ENCODE measurements at regions not wholly inside any gene's neighbourhood (a gene's known extent, or its start where the extent isn't known, plus 50 kb on each side); places are given as distances from the start of the nearest gene placed in this dataset.

DNA sequence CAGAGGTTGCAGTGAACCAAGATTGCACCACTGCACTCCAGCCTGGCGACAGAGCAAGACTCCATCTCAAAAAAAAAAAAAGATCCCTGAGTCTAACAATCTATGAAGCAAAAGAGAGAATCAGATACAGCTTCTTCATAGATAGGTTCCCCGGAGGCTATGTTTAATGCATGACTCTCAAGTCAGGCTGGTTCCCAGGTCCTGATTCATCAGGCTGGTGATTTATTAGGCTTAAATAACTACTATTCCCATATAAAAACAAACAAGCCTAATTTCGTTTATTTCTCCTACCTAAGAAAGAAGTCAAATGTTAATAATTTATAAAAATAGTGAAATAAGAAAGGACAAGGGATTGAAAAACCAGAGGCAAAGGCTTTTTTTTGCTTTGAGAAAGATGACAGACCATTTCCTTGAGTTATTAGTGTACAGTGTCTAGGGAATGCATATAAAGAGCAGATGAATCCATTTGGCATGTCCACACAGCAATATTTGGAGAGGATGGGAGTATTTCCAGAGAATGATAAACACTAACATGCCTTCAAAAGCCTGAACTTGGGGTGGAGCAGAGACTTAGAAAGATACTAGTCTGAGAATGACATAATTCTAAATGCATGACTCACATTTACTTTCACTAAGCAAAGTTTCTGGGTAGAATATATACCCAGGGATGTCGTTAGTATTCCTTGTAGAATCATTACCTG lies 115.3 kb downstream of the NREP start:
- Mint-ChIP-seq H3K4me1 (ENCODE audit: low read depth) (peaks cover 9% of the 10 kb centered on the region), H3K9me3 (ENCODE audit: low read depth) (peaks cover 23% of the 10 kb centered on the region), H3K27me3 (ENCODE audit: low read depth) (no peaks in the 10 kb centered on the region), H3K36me3 (ENCODE audit: low read depth) (peaks cover 10% of the 10 kb centered on the region), H3K27ac (ENCODE audit: unreplicated experiment) (no peak overlapping the region), H3K4me3 (ENCODE audit: unreplicated experiment) (no peak overlapping the region)
- TF ChIP-seq, protein P1, sequence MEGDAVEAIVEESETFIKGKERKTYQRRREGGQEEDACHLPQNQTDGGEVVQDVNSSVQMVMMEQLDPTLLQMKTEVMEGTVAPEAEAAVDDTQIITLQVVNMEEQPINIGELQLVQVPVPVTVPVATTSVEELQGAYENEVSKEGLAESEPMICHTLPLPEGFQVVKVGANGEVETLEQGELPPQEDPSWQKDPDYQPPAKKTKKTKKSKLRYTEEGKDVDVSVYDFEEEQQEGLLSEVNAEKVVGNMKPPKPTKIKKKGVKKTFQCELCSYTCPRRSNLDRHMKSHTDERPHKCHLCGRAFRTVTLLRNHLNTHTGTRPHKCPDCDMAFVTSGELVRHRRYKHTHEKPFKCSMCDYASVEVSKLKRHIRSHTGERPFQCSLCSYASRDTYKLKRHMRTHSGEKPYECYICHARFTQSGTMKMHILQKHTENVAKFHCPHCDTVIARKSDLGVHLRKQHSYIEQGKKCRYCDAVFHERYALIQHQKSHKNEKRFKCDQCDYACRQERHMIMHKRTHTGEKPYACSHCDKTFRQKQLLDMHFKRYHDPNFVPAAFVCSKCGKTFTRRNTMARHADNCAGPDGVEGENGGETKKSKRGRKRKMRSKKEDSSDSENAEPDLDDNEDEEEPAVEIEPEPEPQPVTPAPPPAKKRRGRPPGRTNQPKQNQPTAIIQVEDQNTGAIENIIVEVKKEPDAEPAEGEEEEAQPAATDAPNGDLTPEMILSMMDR (IDR thresholded peaks at IDR 0.05): no peak
- no peak for DNase-seq (ENCODE audit: low spot score)

DNA sequence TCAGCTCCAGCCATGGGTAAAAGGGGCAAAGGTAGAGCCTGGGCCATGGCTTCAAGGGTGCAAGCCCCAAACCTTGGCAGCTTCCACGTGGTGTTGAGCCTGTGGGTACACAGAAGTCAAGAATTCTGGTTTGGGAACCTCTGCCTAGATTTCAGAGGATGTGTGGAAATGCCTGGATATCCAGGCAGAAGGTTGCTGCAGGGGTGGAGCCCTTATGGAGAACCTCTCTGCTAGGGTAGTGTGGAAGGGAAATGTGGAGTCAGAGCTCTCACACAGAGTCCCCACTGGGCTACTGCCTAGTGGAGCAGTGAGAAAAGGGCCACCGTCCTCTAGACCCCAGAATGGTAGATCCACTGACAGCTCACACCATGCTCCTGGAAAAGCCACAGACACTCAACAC lies 117.1 kb downstream of the NREP start:
- TF ChIP-seq, protein P1 (IDR thresholded peaks at IDR 0.05): no peak
- Mint-ChIP-seq H3K9me3 (ENCODE audit: low read depth) (peaks cover 23% of the 10 kb centered on the region), H3K27me3 (ENCODE audit: low read depth) (no peaks in the 10 kb centered on the region), H3K36me3 (ENCODE audit: low read depth) (peaks cover 8% of the 10 kb centered on the region), H3K27ac (ENCODE audit: unreplicated experiment) (no peak overlapping the region), H3K4me1 (ENCODE audit: low read depth) (peaks cover 19% of the 10 kb centered on the region), H3K4me3 (ENCODE audit: unreplicated experiment) (no peak overlapping the region)
- no peak for DNase-seq (ENCODE audit: low spot score)

DNA sequence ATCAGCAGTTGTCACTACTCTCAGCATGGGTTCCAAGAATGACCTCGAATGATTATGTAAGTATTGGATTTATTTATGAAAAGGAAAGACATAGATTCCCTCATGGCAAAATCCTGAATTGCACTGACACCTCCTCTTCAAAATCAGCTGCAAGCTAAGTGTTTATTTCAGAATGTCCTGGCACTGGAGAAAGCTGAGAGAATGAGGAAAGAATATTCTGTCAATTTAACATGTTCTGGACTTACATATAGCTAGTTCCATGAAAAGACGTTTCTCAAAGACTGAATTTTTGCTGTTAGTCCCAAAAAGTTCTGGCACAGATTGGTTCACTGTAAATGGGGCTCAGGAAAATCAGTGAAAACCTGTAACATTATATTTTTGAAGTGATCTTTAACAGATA lies 120.3 kb downstream of the NREP start:
- no peak overlapping the region for H3K27ac Mint-ChIP-seq (ENCODE audit: unreplicated experiment)

DNA sequence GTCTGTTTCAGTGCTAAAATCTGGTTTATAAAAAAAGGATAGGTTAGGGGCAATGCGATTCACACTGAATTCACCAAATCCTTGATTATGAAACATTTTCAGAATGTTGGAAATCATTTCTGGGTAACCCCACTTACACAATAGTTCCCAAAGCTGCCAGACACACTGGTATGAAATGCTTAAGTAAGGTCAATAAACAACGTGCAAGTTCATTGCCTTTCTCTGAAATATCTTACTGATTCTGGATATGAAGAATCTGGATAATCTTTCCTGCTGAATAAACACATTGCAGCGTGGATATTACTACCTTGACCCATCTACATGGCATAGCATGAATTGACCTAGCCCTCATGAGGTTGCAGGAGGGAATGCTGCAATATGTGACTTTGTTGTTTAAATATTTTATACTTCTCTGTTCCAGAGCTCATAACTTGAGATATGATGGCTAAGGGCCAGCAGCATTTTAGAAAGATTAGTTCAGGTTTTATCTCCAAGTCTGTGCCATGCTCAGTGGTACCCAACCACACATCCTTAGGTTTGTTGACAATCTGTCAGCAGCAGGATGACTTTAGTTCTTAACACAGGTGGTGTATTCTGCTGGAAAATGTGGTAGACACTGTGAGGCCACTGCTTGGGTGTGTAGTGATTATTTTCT lies 121.0 kb downstream of the NREP start:
- no peaks in the 10 kb centered on the region for H3K27me3 Mint-ChIP-seq (ENCODE audit: low read depth)
- TF ChIP-seq, protein P1 (IDR thresholded peaks at IDR 0.05): no peak
- peaks cover 10% of the 10 kb centered on the region for H3K4me1 Mint-ChIP-seq (ENCODE audit: low read depth)
- H3K4me3 Mint-ChIP-seq (ENCODE audit: unreplicated experiment): no peak overlapping the region
- H3K27ac Mint-ChIP-seq (ENCODE audit: unreplicated experiment): no peak overlapping the region
- DNase-seq (ENCODE audit: low spot score): no peak
- peaks cover 8% of the 10 kb centered on the region for H3K36me3 Mint-ChIP-seq (ENCODE audit: low read depth)
- peaks cover 23% of the 10 kb centered on the region for H3K9me3 Mint-ChIP-seq (ENCODE audit: low read depth)

More for the DNA sequence above, 120.3 kb downstream of the NREP start:
- no peak overlapping the region for H3K4me3 Mint-ChIP-seq (ENCODE audit: unreplicated experiment)
- H3K4me1 Mint-ChIP-seq (ENCODE audit: low read depth): peaks cover 14% of the 10 kb centered on the region
- H3K27me3 Mint-ChIP-seq (ENCODE audit: low read depth): no peaks in the 10 kb centered on the region
- H3K9me3 Mint-ChIP-seq (ENCODE audit: low read depth): peaks cover 23% of the 10 kb centered on the region
- no peak for DNase-seq (ENCODE audit: low spot score)
- peaks cover 8% of the 10 kb centered on the region for H3K36me3 Mint-ChIP-seq (ENCODE audit: low read depth)
- TF ChIP-seq, protein P1 (IDR thresholded peaks at IDR 0.05): no peak

DNA sequence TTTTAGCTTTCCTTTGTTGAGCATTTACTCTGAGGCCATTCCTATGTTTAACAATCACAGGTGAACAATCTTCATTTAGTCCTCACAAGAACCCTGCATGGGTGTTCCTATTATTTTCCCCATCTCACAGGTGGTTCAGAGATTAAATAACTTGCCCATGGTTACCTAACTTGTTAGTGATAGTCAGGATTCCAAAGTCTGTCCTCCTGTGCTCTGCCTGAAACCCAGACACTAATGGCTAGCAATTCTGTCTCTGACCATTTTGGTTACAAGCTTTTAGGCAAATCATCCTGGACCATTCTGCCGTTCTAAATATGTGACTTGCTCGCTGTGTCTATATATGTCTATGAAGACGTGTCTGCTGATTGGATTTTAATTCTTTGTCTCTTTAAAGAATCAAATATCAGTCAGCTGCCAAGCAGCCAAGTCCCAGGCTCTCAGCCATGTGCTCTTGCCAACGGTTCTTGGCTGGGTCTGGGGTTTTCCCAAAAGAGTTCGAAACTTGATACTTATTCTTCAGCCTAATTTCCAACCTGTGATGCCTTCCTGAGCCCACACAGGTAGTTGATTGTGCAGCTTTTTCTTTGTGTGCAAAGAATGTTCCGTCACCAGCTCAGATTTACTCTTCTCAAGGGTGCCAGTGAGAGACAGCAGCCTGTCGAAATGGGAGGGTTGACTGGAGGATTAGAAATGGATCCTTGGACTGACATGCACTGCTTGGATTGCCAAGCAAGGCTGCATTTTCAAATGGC lies 121.7 kb downstream of the NREP start:
- no peaks in the 10 kb centered on the region for H3K27me3 Mint-ChIP-seq (ENCODE audit: low read depth)
- no peak overlapping the region for H3K27ac Mint-ChIP-seq (ENCODE audit: unreplicated experiment)

More for the DNA sequence above, 121.7 kb downstream of the NREP start:
- H3K4me1 Mint-ChIP-seq (ENCODE audit: low read depth): peaks cover 10% of the 10 kb centered on the region
- TF ChIP-seq, protein P1 (IDR thresholded peaks at IDR 0.05): no peak
- no peak for DNase-seq (ENCODE audit: low spot score)
- H3K4me3 Mint-ChIP-seq (ENCODE audit: unreplicated experiment): no peak overlapping the region
- H3K9me3 Mint-ChIP-seq (ENCODE audit: low read depth): peaks cover 20% of the 10 kb centered on the region
- peaks cover 8% of the 10 kb centered on the region for H3K36me3 Mint-ChIP-seq (ENCODE audit: low read depth)

Measured in chondrocyte (in vitro differentiated cells).